RPMI8226 (cell line): ENCODE measurements at regions not wholly inside any gene's neighbourhood (a gene's known extent, or its start where the extent isn't known, plus 50 kb on each side); places are given as distances from the start of the nearest gene placed in this dataset.
"Not testable (repeated sequence)": the region's sequence is repeated elsewhere in the genome, so short reads cannot be mapped to it uniquely, and the experiment has no call there.

Source experiments
- DNase-seq: peaks from one replicate; pipeline ENCODE4 v3.0.0-alpha.2; 2015

DNA sequence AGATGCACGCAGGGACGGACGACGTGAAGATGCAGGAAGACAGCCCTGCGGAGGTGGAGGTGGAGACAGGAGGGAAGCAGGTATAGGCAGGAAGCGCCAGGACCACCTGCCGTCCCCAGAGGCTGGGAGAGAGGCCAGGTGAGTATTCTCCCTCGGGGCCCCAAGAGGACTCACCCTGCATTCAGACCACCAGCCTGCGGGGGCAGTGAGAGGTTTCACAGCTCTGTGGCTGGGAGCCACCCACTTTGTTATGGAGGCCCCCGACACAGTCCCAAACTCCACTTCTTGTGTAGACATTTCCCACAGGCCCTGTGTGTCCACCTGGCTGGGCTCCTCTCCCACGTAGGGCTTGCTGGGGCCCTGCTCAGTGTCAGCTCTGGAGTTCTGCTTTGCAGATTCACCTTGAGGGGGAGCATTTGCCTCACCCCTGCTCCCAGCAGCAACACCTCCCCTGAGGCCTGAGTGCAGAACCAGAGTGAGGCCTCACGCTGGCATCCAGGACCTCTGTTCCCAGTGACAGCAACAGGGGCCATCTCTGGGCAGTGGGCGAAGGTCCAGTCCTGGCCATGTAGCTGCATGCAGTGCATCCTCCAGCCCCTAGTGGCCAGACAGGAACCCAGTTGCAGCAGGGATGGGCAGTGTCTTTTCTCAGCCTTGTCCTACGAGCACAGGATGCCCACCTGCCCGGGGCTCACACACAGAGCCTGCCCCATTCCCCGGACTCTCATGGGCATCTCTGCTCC, 119.4 kb upstream of the IQSEC1 start:
- DNase-seq: no peak

DNA sequence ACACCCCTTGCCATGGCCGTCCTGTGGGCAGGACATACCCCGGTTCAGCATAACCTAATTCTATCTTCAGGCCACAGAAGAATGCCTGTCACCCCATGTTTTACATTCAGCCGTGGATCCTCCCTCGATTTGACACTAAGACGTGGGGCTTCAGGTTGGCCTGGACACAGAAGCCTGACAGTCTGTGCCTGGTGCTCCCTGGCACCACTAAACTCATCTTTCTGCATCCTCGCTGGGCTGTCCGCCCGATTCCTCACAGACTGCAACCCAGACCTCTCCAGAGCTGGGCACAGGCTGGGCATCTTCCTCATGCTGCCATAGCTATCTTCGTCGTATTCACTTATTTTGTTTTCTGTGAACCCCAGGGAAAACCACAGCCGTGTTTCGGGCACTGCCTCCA, 117.8 kb upstream of the IQSEC1 start:
- no peak for DNase-seq

DNA sequence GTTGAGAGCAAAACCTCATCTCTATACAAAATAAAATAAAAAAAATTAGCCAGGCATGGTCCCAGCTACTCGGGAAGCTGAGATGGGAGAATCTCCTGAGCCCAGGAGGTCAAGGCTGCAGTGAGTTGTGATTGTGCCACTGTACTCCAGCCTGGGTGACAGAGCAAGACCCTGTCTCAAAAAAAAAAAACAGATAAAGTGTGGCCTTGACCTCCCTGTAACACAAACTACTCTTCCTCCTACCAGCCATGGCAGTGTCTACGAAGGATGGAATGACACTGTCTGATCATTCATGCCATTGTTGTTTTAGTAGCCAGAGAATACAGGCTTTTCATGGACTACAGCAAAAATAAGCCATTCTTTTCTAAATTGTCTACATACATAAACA, 117.1 kb upstream of the IQSEC1 start:
- DNase-seq: no peak

DNA sequence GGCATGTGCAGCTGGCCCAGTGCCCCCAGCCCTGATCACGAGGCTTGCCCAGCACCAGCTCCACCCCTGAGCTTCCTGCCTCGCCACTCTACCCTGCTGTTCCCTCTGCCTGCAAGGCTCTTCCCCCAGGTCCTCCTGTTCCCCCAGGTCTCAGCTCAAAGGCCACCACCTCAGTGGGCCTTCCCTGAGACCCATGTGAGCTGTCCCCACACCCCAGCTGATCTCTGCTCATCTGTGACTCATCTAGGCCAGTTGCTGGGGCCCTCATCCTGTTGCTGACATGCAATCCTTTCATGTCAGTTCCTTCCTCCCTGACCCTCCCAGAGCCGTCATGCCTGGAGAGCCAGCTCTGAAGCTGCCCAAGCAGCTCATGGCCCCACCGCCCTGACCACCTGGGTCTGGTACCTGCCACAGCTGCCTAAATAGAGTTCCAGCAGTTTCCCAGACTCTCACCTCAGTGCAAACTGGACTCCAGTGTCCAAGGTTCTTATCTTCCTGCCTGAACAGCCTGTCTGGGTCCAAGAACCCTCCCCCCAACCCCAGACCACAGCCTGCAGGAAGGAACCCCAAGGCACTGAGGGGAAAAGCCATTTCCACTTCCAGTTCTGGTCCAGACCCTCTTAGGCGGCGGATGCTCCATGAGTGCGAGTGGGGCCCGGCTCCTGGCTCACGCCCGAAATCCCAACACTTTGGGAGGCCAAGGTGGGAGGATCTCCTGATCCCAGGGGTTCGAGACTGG, 116.6 kb upstream of the IQSEC1 start:
- no peak for DNase-seq

DNA sequence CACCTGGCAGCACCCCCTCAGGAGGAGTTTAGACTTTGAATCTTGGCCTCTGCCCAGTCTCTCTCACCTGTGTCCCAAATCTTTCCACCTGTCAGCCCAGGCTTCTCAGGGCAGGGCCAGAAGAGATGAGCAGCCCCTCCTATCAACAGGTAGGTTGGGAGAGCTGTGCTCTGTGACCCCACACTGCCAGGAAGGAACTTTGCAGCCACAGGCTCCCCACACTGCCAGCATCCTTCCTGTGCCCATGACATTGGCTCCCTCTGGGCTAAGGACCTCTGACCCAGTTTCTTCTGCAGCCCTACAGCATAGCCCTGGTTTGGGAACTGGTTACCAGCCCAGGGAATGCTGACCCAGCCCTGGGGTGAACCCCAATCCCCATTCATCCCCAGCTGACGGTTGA, 115.7 kb upstream of the IQSEC1 start:
- DNase-seq: no peak

DNA sequence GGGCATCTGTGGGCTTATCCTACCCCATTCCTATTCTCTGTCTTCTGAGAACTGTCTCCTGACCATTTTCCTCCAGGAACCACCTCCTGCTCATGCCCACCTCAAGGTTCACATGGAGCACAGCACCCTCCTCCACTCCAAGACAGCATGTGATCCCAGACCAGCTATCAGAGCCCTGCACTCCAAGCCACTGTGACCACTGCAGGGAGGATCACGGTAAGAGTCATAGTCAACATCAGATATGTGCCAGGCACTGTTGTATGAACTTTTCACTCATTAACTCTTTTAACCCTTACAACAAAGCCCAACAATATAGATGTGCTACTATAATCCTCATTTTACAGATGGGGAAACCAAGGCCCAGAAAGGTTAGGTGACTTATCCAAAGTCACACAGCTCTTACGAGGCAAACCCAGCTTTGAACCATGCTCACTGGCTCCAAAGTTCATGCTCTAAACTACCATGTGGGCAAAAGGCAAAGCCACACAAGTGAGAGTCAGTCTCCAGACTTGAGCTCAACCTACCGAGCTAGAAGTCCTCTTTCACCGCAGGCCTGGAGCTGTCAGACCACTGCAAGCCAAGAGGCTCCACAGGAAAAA, 115.1 kb upstream of the IQSEC1 start:
- no peak for DNase-seq

DNA sequence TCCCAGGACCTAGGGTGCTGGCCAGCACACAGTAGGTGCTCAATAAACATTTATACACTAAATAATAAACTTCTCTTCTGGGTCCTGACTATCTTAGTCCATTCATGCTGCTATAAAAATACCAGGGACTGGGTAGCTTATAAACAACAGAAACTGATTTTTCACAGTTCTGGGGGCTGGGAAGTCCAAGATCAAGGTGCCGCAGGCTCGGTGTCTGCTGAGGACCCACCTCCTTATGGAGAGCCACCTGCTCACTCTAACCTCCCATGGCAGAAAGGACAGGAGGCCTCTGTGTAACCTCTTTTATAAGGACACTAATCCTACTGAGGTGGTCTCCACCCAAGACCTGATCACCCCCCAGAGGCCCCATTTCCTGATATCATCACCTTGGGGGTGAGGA, 114.4 kb upstream of the IQSEC1 start:
- no peak for DNase-seq

DNA sequence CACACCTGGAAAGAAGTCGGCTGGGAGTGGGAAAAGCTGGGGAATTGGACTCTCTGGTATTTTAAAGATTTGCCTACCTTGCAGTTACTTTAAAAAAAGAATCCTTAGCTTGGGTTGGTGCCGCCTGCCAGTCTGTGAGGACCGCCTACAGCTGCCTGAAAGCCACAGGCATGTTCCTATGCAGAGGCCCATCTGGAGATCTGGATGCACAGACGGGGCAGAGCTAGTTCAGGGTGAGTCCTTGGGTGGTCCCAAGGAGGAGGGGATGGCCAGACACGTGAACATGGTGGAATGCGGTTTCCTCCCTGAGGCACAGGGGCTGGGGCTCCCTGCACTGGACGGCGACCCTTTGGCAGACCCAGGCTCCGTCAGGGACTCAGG, 113.2 kb upstream of the IQSEC1 start:
- no peak for DNase-seq

DNA sequence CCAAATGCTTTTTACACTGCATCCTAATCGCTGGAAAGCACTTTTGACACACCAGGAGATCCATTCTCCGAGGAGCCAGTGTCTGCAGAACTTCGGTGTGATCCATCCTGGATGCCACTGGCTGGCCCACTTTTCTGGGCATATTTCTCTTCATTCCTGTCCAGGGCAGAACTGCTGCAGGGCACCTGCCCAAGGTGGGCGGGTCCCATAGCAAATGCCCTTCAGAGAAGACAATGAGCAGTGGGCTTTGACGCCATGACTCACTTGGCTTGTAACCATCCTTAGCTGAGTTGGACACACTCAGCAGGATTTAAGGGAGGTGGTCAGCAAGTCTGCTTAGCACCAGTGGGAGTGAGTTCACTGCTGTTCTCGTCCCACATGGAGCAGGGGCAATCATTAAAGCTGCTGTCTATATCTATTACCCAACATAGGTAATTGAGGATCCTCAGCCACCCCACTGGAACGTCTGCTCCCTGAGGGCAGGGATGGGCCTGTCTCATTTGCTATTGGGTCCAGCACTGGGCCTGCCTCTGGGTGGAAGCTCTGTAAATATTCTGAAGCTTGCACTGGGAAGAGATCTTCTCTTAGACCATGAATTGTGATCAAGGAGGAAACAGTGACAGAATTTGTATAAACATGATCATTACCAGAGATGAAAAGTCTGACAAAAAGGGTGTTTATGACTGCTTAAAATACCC, 112.7 kb upstream of the IQSEC1 start:
- DNase-seq: no peak

DNA sequence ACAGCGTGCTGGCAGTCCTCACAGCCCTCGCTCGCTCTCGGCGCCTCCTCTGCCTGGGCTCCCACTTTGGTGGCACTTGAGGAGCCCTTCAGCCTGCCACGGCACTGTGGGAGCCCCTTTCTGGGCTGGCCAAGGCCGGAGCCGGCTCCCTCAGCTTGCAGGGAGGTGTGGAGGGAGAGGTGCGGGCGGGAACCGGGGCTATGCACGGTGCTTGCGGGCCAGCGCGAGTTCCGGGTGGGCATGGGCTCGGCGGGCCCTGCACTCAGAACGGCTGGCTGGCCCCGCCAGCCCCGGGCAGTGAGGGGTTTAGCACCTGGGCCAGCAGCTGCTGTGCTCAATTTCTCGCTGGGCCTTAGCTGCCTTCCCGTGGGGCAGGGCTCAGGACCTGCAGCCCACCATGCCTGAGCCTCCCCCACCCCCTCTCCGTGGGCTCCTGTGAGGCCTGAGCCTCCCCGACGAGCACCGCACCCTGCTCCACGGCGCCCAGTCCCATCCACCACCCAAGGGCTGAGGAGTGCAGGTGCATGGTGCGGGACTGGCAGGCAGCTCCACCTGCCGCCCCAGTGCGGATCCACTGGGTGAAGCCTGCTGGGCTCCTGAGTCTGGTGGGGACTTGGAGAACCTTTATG, 106.5 kb upstream of the IQSEC1 start:
- DNase-seq: not testable (repeated sequence)

DNA sequence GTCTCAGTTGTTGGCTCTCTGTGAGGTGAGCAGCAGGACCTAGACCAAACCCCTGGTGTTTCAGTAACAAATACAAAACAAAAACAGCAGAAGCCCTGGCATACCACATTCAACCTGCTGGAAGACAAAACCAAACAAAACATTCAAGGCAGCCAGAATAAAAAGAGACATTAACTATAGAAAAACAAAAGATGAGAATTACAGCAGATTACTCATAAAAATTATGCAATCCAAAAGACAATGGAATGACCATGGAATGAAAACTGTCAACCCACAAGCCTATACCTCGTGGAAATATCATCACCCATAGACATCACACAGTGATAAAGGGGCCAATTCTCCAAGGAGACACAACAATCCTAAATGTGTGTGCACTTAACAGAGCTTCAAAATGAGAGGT, 106.0 kb upstream of the IQSEC1 start:
- DNase-seq: no peak

DNA sequence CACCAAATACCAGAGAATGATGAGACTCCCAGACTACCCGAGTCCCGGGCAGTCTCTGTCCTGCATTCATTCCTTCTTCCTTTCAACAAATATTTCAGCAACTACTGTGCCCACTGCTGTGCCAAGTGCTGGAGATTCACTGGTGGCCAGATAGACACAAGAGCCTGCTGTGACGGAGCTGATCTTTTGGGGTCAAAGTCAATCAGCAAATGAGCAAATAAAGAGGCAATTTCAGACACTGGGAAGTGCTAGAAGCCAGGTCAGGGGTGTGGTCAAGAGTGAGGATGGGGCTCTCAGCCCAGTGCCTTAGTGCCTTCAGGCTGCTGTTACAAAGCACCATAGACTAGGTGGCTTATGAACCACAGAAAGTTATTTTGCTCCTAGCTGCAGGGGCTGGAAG, 104.9 kb upstream of the IQSEC1 start:
- DNase-seq: no peak

DNA sequence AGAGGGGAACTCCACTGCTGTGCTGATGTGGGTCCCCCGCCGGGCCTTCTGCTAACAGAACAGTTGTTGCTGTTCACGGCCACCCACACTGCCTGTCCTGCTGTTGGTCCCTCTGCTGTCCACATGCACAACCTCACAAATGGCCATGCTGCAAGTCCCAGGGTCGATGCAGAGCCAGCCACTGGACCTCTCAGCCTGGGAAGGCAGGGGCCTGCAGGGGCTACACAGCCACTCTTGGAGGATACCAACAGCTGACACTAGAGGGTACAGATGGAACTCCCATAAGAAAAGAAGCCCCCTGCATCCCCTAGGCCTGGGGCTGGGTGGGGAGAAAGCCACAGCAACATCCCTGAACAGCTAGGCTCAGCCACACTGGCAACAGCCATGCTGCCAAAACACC, 104.4 kb upstream of the IQSEC1 start:
- no peak for DNase-seq

DNA sequence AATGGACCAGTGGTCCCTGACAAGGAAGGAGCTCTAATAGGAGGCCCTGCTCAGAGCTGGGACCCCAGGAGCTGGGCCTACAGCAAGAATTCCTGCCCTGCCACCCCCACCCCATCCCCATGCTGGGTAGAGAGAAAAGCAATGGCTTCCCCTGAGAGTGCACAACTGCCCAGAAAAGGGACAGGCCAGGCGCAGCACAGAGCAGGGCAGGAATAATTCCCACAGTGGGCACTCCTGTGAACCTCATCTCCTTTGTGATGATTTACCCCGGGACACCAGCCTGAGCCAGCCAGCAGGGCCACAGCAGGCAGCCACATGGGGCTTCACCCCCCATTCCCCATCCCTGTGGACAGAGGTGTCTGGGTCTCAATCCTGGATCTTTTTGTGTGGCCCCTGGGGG, 104.0 kb upstream of the IQSEC1 start:
- no peak for DNase-seq

DNA sequence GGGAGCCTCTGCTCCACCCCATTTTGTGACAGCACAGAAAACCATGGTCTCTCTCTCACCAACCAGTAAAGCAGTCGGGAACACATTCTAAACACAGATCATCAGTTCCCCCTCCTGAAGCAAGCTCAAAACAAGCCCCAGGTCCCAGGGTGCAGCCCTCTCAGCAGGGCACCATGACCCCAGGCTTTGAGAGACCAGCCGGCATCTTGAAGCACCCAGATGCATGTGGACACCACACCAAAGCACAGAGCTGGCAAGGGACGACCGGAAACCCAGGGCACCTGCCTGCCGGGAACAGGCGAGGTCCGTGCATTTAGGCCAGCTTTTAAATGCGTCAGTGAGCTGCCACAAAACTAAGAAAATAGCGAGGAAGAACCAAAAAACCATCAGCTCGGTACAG, 103.2 kb upstream of the IQSEC1 start:
- no peak for DNase-seq

DNA sequence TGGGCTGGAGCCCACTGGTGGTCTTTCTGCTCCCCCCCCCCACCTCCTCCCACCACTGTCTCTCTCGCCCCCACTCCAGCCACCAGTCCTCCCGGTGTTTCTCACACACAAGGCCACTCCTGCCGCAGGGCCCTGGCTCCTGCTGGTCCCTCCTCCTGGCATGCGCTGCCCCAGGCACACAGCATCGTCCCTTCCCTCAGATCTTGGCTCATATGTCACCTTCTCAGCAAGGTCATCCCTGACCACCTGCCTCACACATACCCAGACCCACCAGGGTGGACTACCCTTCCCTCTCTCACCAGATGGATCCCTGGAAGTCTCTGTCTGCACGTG, 101.5 kb upstream of the IQSEC1 start:
- no peak for DNase-seq

DNA sequence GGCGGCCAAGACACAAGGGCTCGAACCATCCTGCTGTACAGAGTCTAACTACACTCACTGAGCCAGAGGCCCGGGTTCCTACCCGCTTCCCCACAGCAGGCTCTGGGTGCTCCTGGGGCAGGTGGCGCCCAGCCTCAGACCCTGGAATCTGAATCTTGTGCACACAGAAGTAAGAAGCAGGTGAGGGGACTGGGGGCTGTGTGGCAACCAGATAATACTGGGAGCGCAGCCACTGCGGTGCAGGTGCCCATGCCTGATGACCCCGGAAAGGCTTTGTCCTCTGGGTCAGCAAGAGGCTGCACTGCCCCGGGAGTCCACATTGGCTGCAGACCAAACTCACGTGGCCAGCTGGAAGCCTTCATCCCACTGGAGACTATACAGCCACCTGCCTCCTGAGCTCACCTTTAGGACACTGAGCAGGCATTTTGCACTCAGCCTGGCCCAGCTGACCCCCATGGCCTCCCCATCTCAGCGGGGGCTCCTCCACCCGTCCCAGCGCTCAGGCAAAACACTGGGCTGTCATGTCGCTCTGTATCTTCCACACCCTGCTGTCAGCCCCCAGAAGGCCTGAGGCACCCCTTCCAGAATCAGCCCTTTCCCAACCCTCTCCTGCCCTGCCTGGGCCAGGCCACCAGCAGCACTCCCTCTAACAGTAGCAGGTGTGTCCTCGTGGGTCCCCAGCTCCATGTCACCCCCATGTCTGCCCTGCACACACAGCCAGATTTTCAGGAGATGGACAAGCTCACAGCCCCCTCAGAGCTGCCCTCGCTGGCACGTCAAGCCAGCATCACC, 101.0 kb upstream of the IQSEC1 start:
- no peak for DNase-seq

DNA sequence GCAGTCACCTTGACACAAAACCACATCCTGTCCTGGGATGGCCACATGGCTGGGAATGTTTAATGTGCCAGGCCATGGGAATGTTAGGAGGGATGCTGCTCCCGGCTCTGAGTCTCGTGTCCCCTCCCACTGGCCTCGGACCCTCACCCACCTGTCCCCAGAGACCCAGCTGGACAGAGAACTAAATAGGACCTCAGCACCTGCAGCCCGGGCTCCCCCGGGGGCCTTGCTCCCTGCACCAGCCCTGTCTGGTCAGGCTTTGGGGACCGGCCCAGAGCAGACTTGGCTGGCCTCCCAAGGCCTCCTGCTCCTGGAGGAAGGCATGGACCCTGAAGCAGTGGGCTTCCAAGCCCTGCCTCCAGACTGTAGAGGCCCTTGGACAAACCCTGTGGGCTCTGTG, 100.0 kb upstream of the IQSEC1 start:
- DNase-seq: no peak

DNA sequence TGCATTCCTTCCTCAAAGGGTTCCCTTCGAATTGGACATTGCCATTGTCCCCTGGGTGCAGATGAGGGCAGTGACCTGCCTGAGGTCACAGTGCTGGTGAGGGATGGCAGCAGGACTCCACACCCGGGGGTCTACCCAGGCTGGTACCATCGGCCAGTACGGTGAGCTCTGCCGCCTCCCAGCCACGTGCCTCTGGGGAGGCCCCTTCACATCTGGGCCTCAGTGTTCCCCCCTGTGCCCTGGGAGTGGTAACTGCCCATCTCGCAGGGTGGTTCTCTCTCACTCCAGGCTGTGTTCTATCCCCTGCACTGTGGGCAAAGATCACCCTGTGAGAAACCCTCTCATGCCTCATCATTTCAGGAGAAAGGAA, 99.4 kb upstream of the IQSEC1 start:
- DNase-seq: no peak

DNA sequence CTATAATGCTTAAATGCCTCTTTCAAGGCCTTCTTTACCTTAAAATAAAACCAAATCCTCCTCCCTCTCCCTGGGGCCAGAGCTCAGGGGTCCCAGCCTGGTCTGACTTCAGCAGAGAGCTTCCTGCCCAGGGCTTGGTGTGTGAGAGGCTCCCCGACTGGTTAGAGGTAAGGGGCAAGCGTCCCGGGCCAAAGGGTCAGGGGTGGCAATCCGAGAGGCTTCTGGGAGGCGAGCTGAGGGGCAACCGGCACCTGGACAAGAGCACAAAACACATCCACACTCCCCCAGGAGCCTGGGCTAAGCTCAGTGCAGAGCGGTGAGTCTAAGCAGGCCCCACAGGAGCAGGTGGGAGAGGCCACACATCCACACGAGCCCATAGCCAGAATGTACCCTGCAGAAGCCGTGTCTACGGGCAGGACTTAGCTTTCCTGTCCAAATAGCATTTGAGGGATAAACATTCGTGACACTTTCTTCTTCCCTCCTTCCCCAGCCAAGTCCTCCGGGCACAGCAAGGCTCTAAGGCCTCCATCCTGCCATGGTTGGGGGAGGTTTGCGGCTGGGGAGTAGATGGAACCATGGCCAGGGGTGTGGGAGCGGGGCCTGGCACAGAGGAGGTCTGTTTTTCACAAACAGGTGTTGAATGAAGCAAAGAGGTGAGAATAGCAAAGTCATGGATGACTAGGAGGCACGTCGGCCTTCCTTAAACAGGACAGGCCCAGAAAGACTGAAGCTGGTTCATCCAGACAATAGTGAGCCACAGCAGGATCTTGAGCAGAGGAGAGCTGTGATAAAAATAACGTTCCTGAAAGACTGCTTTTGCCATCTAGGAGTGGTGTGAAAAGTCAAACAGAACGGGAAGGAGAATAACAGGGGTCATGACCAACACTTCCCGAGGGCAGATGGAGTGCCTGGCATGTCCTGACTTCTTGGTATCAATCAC, 98.7 kb upstream of the IQSEC1 start:
- no peak for DNase-seq

DNA sequence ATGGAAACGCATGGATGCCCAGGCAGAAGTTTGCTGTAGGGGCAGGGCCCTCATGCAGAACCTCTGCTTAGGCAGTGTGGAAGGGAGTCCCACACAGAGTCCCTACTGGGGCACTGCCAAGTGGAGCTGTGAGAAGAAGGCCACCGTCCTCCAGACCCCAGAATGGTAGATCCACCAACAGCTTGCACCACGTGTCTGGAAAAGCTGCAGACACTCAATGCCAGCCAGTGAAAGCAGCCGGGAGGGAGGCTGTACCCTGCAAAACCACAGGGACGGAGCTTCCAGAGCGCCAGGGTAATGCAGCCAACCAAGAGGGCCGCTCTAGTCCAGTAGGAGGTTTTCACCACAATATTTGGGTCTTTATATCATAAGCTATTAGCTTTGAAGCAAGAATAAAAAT, 97.1 kb upstream of the IQSEC1 start:
- no peak for DNase-seq

DNA sequence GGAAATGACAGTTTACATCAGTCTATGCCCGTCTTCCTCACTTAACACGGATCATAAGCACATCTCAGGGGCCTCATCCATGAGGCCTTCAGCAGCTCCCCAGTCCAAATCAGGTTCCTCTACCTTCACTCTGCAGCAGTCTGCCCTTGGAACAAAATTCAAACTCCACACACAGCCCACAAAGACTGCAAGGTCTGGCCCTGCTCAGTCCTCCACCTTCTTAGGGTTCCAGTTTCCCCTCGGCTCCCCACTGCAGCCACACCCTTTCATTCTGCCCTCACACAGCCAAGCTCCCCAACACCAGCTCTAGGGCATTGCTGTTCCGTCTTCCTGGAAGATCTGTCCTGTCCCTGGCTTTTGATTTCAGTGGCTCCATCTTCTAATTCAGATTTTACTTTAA, 95.2 kb upstream of the IQSEC1 start:
- DNase-seq: no peak
